RWPE1 (cell line): ENCODE measurements at regions not wholly inside any gene's neighbourhood (a gene's known extent, or its start where the extent isn't known, plus 50 kb on each side); places are given as distances from the start of the nearest gene placed in this dataset.

Experiments used
- CTCF ChIA-PET: fragments of 350-600 bp; sonication (Branson Sonifier 250); formaldehyde crosslinking; extraction: SDS; loops from one replicate; lab custom pipeline; 2021; lab: Yijun Ruan, JAX
- POLR2A ChIA-PET: fragments of 400-600 bp; formaldehyde crosslinking; extraction: SDS; loops from one replicate; lab custom pipeline; 2020; ENCODE audit warnings: antibody characterized with exemption; ENCODE audit not compliant: low non-redundant PET; lab: Yijun Ruan, JAX
- DNase-seq: peaks from one replicate; pipeline ENCODE4 v3.0.0; 2012; ENCODE audit warnings: low spot score
- H3K27ac ChIP-seq: fragments of 450-650 bp; 2 replicates; pipeline ENCODE4 v1.5.1; 2017
- CTCF ChIP-seq: fragments of 450-650 bp; conservative IDR thresholded peaks from 2 replicates; pipeline ENCODE4 v1.5.1; 2017; ENCODE audit warnings: low read depth, mild to moderate bottlenecking

- TF ChIP-seq CTCF: no peak
- CTCF ChIA-PET: no interaction called here
- no peak overlapping the region for H3K27ac ChIP-seq
- no peak for DNase-seq
- POLR2A ChIA-PET: no interaction called here
These were observed 163.9 kb downstream of the TBX5 start for GRCh38 chr12:114241973-114242434.

- ChIA-PET POLR2A (no interaction called here), CTCF (no interaction called here)
- no peak for DNase-seq
- no peak overlapping the region for H3K27ac ChIP-seq
- TF ChIP-seq CTCF: no peak
These were observed 165.7 kb downstream of the TBX5 start for GRCh38 chr12:114240288-114240687.

GRCh38 chr12:114238808-114239207, 167.1 kb downstream of the TBX5 start:
- no peak overlapping the region for H3K27ac ChIP-seq
- no peak for DNase-seq
- TF ChIP-seq CTCF: no peak
- POLR2A ChIA-PET: no interaction called here
- CTCF ChIA-PET: no interaction called here

- POLR2A ChIA-PET: no interaction called here
- TF ChIP-seq CTCF: no peak
- CTCF ChIA-PET: no interaction called here
- H3K27ac ChIP-seq: no peak overlapping the region
- no peak for DNase-seq
These were observed 168.7 kb downstream of the TBX5 start for GRCh38 chr12:114237230-114237629.

GRCh38 chr12:114232187-114232586, 173.8 kb downstream of the TBX5 start:
- TF ChIP-seq CTCF: no peak
- POLR2A ChIA-PET: no interaction called here

GRCh38 chr12:114229150-114229549, 176.8 kb downstream of the TBX5 start:
- ChIA-PET CTCF (no interaction called here), POLR2A (no interaction called here)
- no peak overlapping the region for H3K27ac ChIP-seq
- no peak for DNase-seq
- no peak for TF ChIP-seq CTCF

More at GRCh38 chr12:114232187-114232586, 173.8 kb downstream of the TBX5 start:
- no peak for DNase-seq
- CTCF ChIA-PET: interaction anchor here (0.6 kb wide), 1 partner anchor 827 kb away, joined by 5 read pairs; no protein-coding TSS in a partner anchor
- H3K27ac ChIP-seq: no peak overlapping the region
